IMR-90 (cell line): ENCODE measurements at regions not wholly inside any gene's neighbourhood (a gene's known extent, or its start where the extent isn't known, plus 50 kb on each side); places are given as distances from the start of the nearest gene placed in this dataset.

Source experiments
- ATAC-seq: fragments of 200-7000 bp; cut with Tn5 transposase; 2 replicates; pipeline ENCODE4 v1.9.1; 2020; ENCODE audit warnings: low read depth, mild to moderate bottlenecking, moderate library complexity
- BruUV-seq: library from RNA; stranded (reverse); fragments of 400-500 nt; replicated peaks from 2 replicates; lab custom pipeline; 2021; lab: Mats Ljungman, UMichigan
- CTCF ChIA-PET: fragments of 300-600 bp; formaldehyde crosslinking; extraction: SDS; loops from one replicate; lab custom pipeline; 2021; ENCODE audit warnings: antibody characterized with exemption; lab: Yijun Ruan, JAX
- POLR2A ChIA-PET: fragments of 300-600 bp; sonication (Branson Sonifier 250); formaldehyde crosslinking; loops from one replicate; lab custom pipeline; 2022; ENCODE audit warnings: antibody characterized with exemption; ENCODE audit not compliant: unreplicated experiment; lab: Charles Lee
- DNase-seq: peaks from one replicate; pipeline ENCODE4 v3.0.0; 2013
- H2AFZ ChIP-seq: replicated peaks from 2 replicates; pipeline ENCODE3; 2013; ENCODE audit warnings: low read length, mild to moderate bottlenecking; ENCODE audit not compliant: poor library complexity
- H2AK5ac ChIP-seq: 2 replicates; pipeline ENCODE4 v1.6.1; 2013; ENCODE audit warnings: low read depth, low read length, inconsistent platforms
- H2AK9ac ChIP-seq: replicated peaks from 2 replicates; pipeline ENCODE3; 2013; ENCODE audit warnings: mild to moderate bottlenecking, low read depth, low read length, moderate library complexity; ENCODE audit not compliant: poor library complexity
- H2BK120ac ChIP-seq: 2 replicates; pipeline ENCODE4 v1.6.1; 2013; ENCODE audit warnings: low read depth, low read length, inconsistent platforms
- H2BK15ac ChIP-seq: 3 replicates; pipeline ENCODE4 v1.6.1; 2013; ENCODE audit warnings: low read depth, low read length, inconsistent platforms
- H2BK20ac ChIP-seq: 2 replicates; pipeline ENCODE4 v1.6.1; 2013; ENCODE audit warnings: low read depth, mild to moderate bottlenecking, inconsistent platforms, low read length, moderate library complexity
- H2BK5ac ChIP-seq: 2 replicates; pipeline ENCODE4 v1.6.1; 2013; ENCODE audit warnings: mild to moderate bottlenecking, low read depth, low read length, inconsistent platforms; ENCODE audit not compliant: poor library complexity, severe bottlenecking
- H3K14ac ChIP-seq: replicated peaks from 2 replicates; pipeline ENCODE4 v1.6.1; 2013; ENCODE audit warnings: low read depth, low read length, inconsistent platforms
- H3K18ac ChIP-seq: 2 replicates; pipeline ENCODE4 v1.6.1; 2013; ENCODE audit warnings: low read depth, low read length, control low read depth
- H3K23ac ChIP-seq: 2 replicates; pipeline ENCODE4 v1.6.1; 2013; ENCODE audit warnings: low read depth, low read length, inconsistent platforms
- H3K27ac ChIP-seq: 2 replicates; pipeline ENCODE4 v1.5.1; 2013; ENCODE audit warnings: mild to moderate bottlenecking, control low read depth, low read length; ENCODE audit not compliant: insufficient read depth
- H3K27me3 ChIP-seq: 2 replicates; pipeline ENCODE4 v1.6.1; 2013; ENCODE audit warnings: low read length; ENCODE audit not compliant: control insufficient read depth, insufficient read depth
- H3K36me3 ChIP-seq: 2 replicates; pipeline ENCODE4 v1.6.1; 2013; ENCODE audit warnings: low read length, mixed read lengths; ENCODE audit not compliant: control insufficient read depth, insufficient read depth
- H3K4ac ChIP-seq: 2 replicates; pipeline ENCODE4 v1.6.1; 2013; ENCODE audit warnings: low read depth, low read length, inconsistent platforms
- H3K4me1 ChIP-seq: 2 replicates; pipeline ENCODE4 v1.6.1; 2013; ENCODE audit warnings: low read length, mixed read lengths; ENCODE audit not compliant: control insufficient read depth, insufficient read depth
- H3K4me2 ChIP-seq: 2 replicates; pipeline ENCODE4 v1.6.1; 2013; ENCODE audit warnings: low read depth, mild to moderate bottlenecking, control low read depth, low read length, moderate library complexity
- H3K4me3 ChIP-seq: 2 replicates; pipeline ENCODE4 v1.5.1; 2013; ENCODE audit warnings: low read depth, mild to moderate bottlenecking, control low read depth, low read length, moderate library complexity; ENCODE audit not compliant: insufficient read depth
- H3K56ac ChIP-seq: 2 replicates; pipeline ENCODE4 v1.6.1; 2013; ENCODE audit warnings: low read length, inconsistent platforms; ENCODE audit not compliant: insufficient read depth; ENCODE audit errors: extremely low read depth
- H3K79me1 ChIP-seq, 2 experiments: 2 replicates each; pipeline ENCODE4 v1.6.1; 2013; ENCODE audit warnings: low read length in 2 of 2, inconsistent platforms in 1 of 2, low read depth in 1 of 2
- H3K9ac ChIP-seq: 2 replicates; pipeline ENCODE4 v1.6.1; 2013; ENCODE audit warnings: low read depth, low read length, control low read depth
- H3K9me1 ChIP-seq: 2 replicates; pipeline ENCODE4 v1.6.1; 2013; ENCODE audit warnings: low read length, inconsistent platforms; ENCODE audit not compliant: insufficient read depth
- H3K9me3 ChIP-seq: 2 replicates; pipeline ENCODE4 v1.6.1; 2013; ENCODE audit warnings: low read length; ENCODE audit not compliant: control insufficient read depth, insufficient read depth
- H4K20me1 ChIP-seq: 2 replicates; pipeline ENCODE4 v1.6.1; 2013; ENCODE audit warnings: low read length, inconsistent platforms; ENCODE audit not compliant: insufficient read depth
- H4K5ac ChIP-seq: 2 replicates; pipeline ENCODE4 v1.6.1; 2013; ENCODE audit warnings: mild to moderate bottlenecking, low read depth, low read length, control low read depth
- H4K8ac ChIP-seq, 2 experiments: 2 replicates each; pipeline ENCODE4 v1.6.1; 2013; ENCODE audit warnings: low read depth in 2 of 2, low read length in 2 of 2, control low read depth in 1 of 2, inconsistent platforms in 1 of 2
- H4K91ac ChIP-seq: 2 replicates; pipeline ENCODE4 v1.6.1; 2013; ENCODE audit warnings: low read depth, low read length, inconsistent platforms; ENCODE audit not compliant: insufficient read depth
- BHLHE40 ChIP-seq: fragments of 150-350 bp; IDR thresholded peaks from 2 replicates; pipeline ENCODE4 v1.6.1; 2016; ENCODE audit warnings: mild to moderate bottlenecking, low read depth, low read length
- FOS ChIP-seq: fragments of 150-350 bp; IDR thresholded peaks from 2 replicates; pipeline ENCODE4 v1.6.1; 2016; ENCODE audit warnings: low read depth, low read length
- MAFK ChIP-seq: IDR thresholded peaks from 2 replicates; pipeline ENCODE4 v1.6.1; 2012; ENCODE audit warnings: low read depth, low read length, improper control_type of control experiment
- MAZ ChIP-seq: IDR thresholded peaks from 2 replicates; pipeline ENCODE4 v1.6.1; 2012; ENCODE audit warnings: low read depth, mild to moderate bottlenecking, low read length, improper control_type of control experiment, moderate library complexity, borderline replicate concordance
- NFE2L2 ChIP-seq: fragments of 150-350 bp; IDR thresholded peaks from 2 replicates; pipeline ENCODE4 v1.6.1; 2016; ENCODE audit warnings: low read depth, mild to moderate bottlenecking, low read length
- POLR2A ChIP-seq: IDR thresholded peaks from 2 replicates; pipeline ENCODE4 v1.6.1; 2012; ENCODE audit warnings: mild to moderate bottlenecking, low read depth, low read length
- RCOR1 ChIP-seq: IDR thresholded peaks from 2 replicates; pipeline ENCODE4 v1.6.1; 2012; ENCODE audit warnings: mild to moderate bottlenecking, low read length, improper control_type of control experiment; ENCODE audit not compliant: insufficient replicate concordance
- RFX5 ChIP-seq: IDR thresholded peaks from 2 replicates; pipeline ENCODE4 v1.8.0; 2012; ENCODE audit warnings: low read depth, mild to moderate bottlenecking, low read length, moderate library complexity
- WGBS, 2 experiments: methylation state at CpG; one replicate each; pipeline versions ENCODE4 v1.1.5 to v1.1.7; 2013; ENCODE audit warnings: missing lambda C conversion rate in 2 of 2; ENCODE audit not compliant: insufficient read length in 1 of 2; ENCODE audit errors: extremely low coverage in 2 of 2; 5-methylcytosine and 5-hydroxymethylcytosine counted together
- dilution Hi-C: fragments of 300-500 bp; cut with HindIII; formaldehyde crosslinking; loops from one replicate; pipeline ENCODE4 v1.14.3; 2018; ENCODE audit warnings: low sequenced_read_pairs; ENCODE audit not compliant: unreplicated experiment
- in situ Hi-C: fragments of 300-500 bp; cut with MboI; formaldehyde crosslinking; loops from 3 replicates; pipeline ENCODE4 v1.14.3; 2019; ENCODE audit warnings: low sequenced_read_pairs, inconsistent platforms, mixed read lengths
- intact Hi-C: fragments of 100-400 bp; cut with micrococcal nuclease; formaldehyde crosslinking; loops from 2 replicates; pipeline ENCODE4 v1.10.0; 2022

GRCh38 chr3:5651351-5651750, 463.8 kb downstream of the EDEM1 start:
- no peaks in the 10 kb centered on the region for H3K27me3 ChIP-seq
- no peak overlapping the region for H3K56ac ChIP-seq
- H3K9me1 ChIP-seq: no peaks in the 10 kb centered on the region
- TF ChIP-seq RFX5 (no peak), MAZ (no peak), MAFK (no peak), NFE2L2 (no peak), RCOR1 (no peak), BHLHE40 (no peak), POLR2A (no peak), FOS (no peak)
- no peak overlapping the region for H2BK15ac ChIP-seq
- ChIA-PET CTCF (interaction anchor here (0.6 kb wide), 1 partner anchor 224 kb away, joined by 7 read pairs; no protein-coding TSS in a partner anchor), POLR2A (no interaction called here)
- H2AK5ac ChIP-seq: no peak overlapping the region
- no peak overlapping the region for H3K27ac ChIP-seq
- H3K79me1 ChIP-seq: no peaks in the 10 kb centered on the region
- no peak overlapping the region for H3K4me3 ChIP-seq
- H2AK9ac ChIP-seq: no peak overlapping the region
- no peak overlapping the region for H3K23ac ChIP-seq
- H2BK120ac ChIP-seq: no peak overlapping the region
- H3K9ac ChIP-seq: no peak overlapping the region
- BruUV-seq: no TSS peak
- dilution Hi-C loops: no loop called here
- no peak overlapping the region for H4K91ac ChIP-seq
- no peak overlapping the region for H3K14ac ChIP-seq
- intact Hi-C loops: no loop called here
- no peaks in the 10 kb centered on the region for H3K36me3 ChIP-seq
- H4K20me1 ChIP-seq: no peaks in the 10 kb centered on the region
- no peak overlapping the region for H3K18ac ChIP-seq
- WGBS, 2 experiments: 63% methylated on average over 1 of the region's 3 CpGs; no CpG with 5 or more reads in 1 of the 2 experiments
- no peaks in the 10 kb centered on the region for H3K4me1 ChIP-seq
- no peak overlapping the region for H2AFZ ChIP-seq
- DNase-seq: no peak
- no peak overlapping the region for H4K8ac ChIP-seq
- H3K4ac ChIP-seq: no peak overlapping the region
- H4K5ac ChIP-seq: no peak overlapping the region
- H2BK5ac ChIP-seq: no peak overlapping the region
- ATAC-seq: no peak
- H2BK20ac ChIP-seq: no peak overlapping the region
- peaks cover 4% of the 10 kb centered on the region for H3K9me3 ChIP-seq
- in situ Hi-C loops: no loop called here
- no peak overlapping the region for H3K4me2 ChIP-seq
